DOHH2 (cell line): ENCODE measurements at regions not wholly inside any gene's neighbourhood (a gene's known extent, or its start where the extent isn't known, plus 50 kb on each side); places are given as distances from the start of the nearest gene placed in this dataset.

Source experiments
- CTCF ChIP-seq: fragments of 200-600 bp; sonication (generic); IDR thresholded peaks from one replicate; pipeline ENCODE4 v1.5.1; 2014; ENCODE audit warnings: antibody characterized with exemption, mild to moderate bottlenecking, low read depth, low read length; ENCODE audit not compliant: poor library complexity, severe bottlenecking
- EZH2phosphoT487 ChIP-seq: fragments of 200-600 bp; sonication (generic); IDR thresholded peaks from 2 replicates; pipeline ENCODE4 v1.6.1; 2017; ENCODE audit warnings: borderline replicate concordance, mild to moderate bottlenecking, antibody characterized with exemption, low read length, moderate library complexity, mixed read lengths

GRCh38 chr7:25731068-25731845 lies 420.7 kb upstream of the NFE2L3 start:
- TF ChIP-seq CTCF, result no peak
- TF ChIP-seq EZH2phosphoT487, result no peak
